K562 (cell line): ENCODE measurements at regions not wholly inside any gene's neighbourhood (a gene's known extent, or its start where the extent isn't known, plus 50 kb on each side); places are given as distances from the start of the nearest gene placed in this dataset.

Experiments
- ARID3A ChIP-seq: IDR thresholded peaks from 2 replicates; pipeline ENCODE4 v1.6.1; 2012; ENCODE audit warnings: low read depth, low read length, improper control_type of control experiment, borderline replicate concordance
- ATF3 ChIP-seq, 2 experiments: fragments of 450-650 bp in 1 of 2; sonication (generic) in 1 of 2; formaldehyde crosslinking in 1 of 2; IDR thresholded peaks in 1 of 2; conservative IDR thresholded peaks in 1 of 2; 2 replicates each; pipeline versions ENCODE4 v1.6.1 to v1.8.1; 2016 to 2023; ENCODE audit warnings: mild to moderate bottlenecking in 2 of 2, moderate library complexity in 2 of 2, inconsistent platforms in 1 of 2, missing genetic modification reagents in 1 of 2
- CTCF ChIP-seq, 3 experiments: IDR thresholded peaks in 2 of 3; conservative IDR thresholded peaks in 1 of 3; 2 replicates each; pipeline ENCODE4 v1.5.1; 2011 to 2012; ENCODE audit warnings: low read length in 3 of 3, mild to moderate bottlenecking in 3 of 3, control low read depth in 2 of 3, improper control_type of control experiment in 1 of 3, inconsistent platforms in 1 of 3, low read depth in 1 of 3, mixed read lengths in 1 of 3, moderate library complexity in 1 of 3; ENCODE audit not compliant: insufficient read depth in 2 of 3
- FOXM1 ChIP-seq, 2 experiments: fragments of 450-650 bp in 1 of 2; sonication (generic) in 1 of 2; formaldehyde crosslinking in 1 of 2; IDR thresholded peaks; 2 replicates each; pipeline versions ENCODE4 v1.6.1 to v1.9.0; 2017 to 2022; ENCODE audit warnings: low read depth in 2 of 2, mild to moderate bottlenecking in 2 of 2, missing genetic modification reagents in 1 of 2, moderate library complexity in 1 of 2
- POLR2A ChIP-seq: fragments of 450-650 bp; conservative IDR thresholded peaks from 2 replicates; pipeline ENCODE4 v1.6.1; 2016
- RCOR1 ChIP-seq, 2 experiments: IDR thresholded peaks; 2 replicates each; pipeline ENCODE4 v1.6.1; 2012; ENCODE audit warnings: low read depth in 2 of 2, low read length in 2 of 2, borderline replicate concordance in 1 of 2, improper control_type of control experiment in 1 of 2
- RFX1 ChIP-seq: fragments of 450-650 bp; IDR thresholded peaks from 2 replicates; pipeline ENCODE4 v1.6.1; 2016; ENCODE audit warnings: mild to moderate bottlenecking, moderate library complexity
- ZFX ChIP-seq: sonication (generic); formaldehyde crosslinking; IDR thresholded peaks from 2 replicates; pipeline ENCODE4 v1.8.0; 2022; ENCODE audit warnings: mild to moderate bottlenecking, missing genetic modification reagents, moderate library complexity
- ZNF146 ChIP-seq: IDR thresholded peaks from one replicate; pipeline ENCODE4 v1.6.1; 2018; ENCODE audit warnings: missing compliant biosample characterization; ENCODE audit not compliant: unreplicated experiment

GRCh38 chr16:51592535-51593300, 441.6 kb upstream of the SALL1 start:
- no peak for TF ChIP-seq ATF3 (IDR thresholded peaks at IDR 0.05)
- TF ChIP-seq ATF3 (CRISPR knock-in tag; conservative IDR thresholded peaks at IDR 0.05) = no peak
- TF ChIP-seq ZNF146 (CRISPR knock-in tag) = no peak
- no peak for TF ChIP-seq RCOR1 (IDR thresholded peaks at IDR 0.05; ENCODE audit: borderline replicate concordance in 1 of 2, low read depth in 2 of 2, low read length in 2 of 2)
- no peak for TF ChIP-seq ZFX
- no peak for TF ChIP-seq ARID3A
- TF ChIP-seq FOXM1 (IDR thresholded peaks at IDR 0.05; ENCODE audit: low read depth) = no peak
- TF ChIP-seq FOXM1 (CRISPR knock-in tag; IDR thresholded peaks at IDR 0.05; ENCODE audit: low read depth) = no peak
- no peak for TF ChIP-seq CTCF (IDR thresholded peaks at IDR 0.05 in 2 of 3, conservative IDR thresholded peaks at IDR 0.05 in 1 of 3; ENCODE audit: insufficient read depth in 2 of 3, low read depth in 1 of 3, low read length in 3 of 3)
- no peak for TF ChIP-seq RFX1
- no peak for TF ChIP-seq POLR2A
